ENCODE measurements at regions not wholly inside any gene's neighbourhood (a gene's known extent, or its start where the extent isn't known, plus 50 kb on each side); places are given as distances from the start of the nearest gene placed in this dataset.

DNA sequence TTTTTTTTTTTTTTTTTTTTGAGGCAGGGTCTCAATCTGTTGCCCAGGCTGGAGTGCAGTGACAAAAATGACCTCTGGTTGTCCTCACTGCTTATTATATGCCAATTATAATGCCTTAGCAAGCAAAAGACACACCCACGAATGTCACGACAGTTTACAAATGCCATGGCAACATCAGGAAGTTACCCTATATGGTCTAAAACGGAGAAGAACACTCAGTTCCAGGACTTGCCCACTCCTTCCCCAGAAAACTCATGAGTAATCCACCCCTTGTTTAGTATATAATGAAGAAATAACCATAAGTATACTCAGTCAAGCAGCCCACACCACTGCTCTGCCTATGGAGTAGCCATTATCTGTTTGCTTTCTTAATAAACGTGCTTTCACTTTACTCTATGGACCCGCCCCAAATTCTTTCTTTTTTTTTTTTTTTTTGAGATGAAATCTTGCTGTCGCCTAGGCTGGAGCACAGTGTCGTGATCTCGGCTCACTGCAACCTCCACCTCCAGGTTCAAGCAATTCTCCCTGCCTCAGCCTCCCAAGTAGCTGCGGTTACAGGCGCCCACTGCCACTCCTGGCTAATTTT is 106.2 kb downstream of the SMIM20 start:
- Histone ChIP-seq H3K36me3 (ENCODE audit: control insufficient read depth, insufficient read depth, low read length) (no peaks in the 10 kb centered on the region), H3K4me3 (ENCODE audit: extremely low read depth, insufficient read depth, low read length, poor library complexity, severe bottlenecking) (no peak overlapping the region), H3K27ac (ENCODE audit: low read depth, low read length, severe bottlenecking) (no peak overlapping the region), H3K9me3 (ENCODE audit: control insufficient read depth, low read length) (no peaks in the 10 kb centered on the region), H3K4me1 (ENCODE audit: control insufficient read depth, insufficient read depth, low read length, poor library complexity, severe bottlenecking) (peaks cover 19% of the 10 kb centered on the region)
- WGBS, 2 experiments (ENCODE audit: insufficient coverage in 2 of 2), result 79 to 81% methylated on average over 6 to 8 of the region's 10 CpGs

DNA sequence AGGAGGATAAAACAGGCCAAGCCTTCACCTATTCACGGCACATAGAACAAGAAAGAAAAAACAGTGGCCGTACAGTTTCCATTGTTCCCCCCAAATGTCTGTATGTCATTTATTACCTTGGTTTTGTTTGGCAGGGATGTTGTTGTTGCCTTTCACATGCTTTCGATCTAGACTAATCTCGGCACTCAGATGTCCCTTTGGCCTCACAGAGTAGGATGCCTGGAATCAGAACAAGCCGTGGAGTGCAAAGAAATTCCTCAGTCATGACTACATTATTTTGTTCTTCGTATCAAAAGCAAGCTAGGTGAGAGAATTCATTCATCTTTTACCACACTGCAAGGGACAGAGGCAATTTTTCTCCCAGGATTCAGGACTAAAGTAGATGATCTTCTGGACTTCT is 106.9 kb downstream of the SMIM20 start:
- H3K4me3 ChIP-seq (ENCODE audit: extremely low read depth, insufficient read depth, low read length, poor library complexity, severe bottlenecking), result no peak overlapping the region
- H3K4me1 ChIP-seq (ENCODE audit: control insufficient read depth, insufficient read depth, low read length, poor library complexity, severe bottlenecking), result peaks cover 17% of the 10 kb centered on the region
- H3K27ac ChIP-seq (ENCODE audit: low read depth, low read length, severe bottlenecking), result no peak overlapping the region
- H3K9me3 ChIP-seq (ENCODE audit: control insufficient read depth, low read length), result no peaks in the 10 kb centered on the region
- WGBS, 2 experiments (ENCODE audit: insufficient coverage in 2 of 2), result 87 to 93% methylated on average over 4 to 5 of the region's 6 CpGs
- H3K36me3 ChIP-seq (ENCODE audit: control insufficient read depth, insufficient read depth, low read length), result no peaks in the 10 kb centered on the region

DNA sequence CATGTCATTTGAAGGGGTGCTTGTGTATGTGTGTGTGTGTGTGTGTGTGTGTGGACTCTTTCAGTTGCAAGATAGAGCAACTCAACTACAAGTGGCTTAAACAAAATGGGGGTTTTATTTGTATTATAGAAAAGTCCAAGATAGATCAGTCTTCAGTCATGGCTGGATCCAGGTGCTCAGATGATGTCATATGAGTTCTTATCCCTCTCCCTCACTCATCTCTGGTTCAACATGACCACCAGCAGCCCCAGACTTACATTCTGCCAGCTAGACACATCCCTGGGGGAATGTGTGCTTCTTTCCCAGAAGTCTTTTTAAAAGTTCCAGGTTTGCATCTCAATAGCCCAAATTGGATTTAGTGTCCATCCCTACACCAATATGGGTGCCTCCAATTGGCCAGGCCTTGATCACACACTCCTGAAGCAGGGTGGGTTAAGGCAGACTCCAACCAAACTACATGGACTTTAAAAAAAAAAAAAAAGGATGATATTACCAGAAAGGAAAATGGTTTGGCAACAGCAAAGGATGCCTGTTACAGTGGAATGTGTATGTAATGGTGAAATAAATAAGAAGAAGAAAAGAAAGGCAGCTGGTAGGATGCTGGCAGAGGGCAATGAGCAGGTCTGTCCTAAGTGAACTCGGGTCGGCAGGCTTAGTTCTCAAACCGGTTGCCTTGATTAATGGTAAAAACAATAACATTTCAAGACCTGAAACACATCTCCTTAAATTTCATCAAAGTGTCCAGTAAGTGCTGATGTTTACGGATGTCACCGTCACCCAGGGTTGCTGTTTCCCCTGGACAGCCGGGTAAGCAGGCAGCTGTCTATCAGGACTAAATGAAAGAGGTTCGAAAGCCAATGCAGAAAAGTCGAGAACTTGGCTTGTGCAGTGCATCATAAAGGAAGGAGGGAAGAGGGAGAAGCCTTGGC is 107.7 kb downstream of the SMIM20 start:
- no peaks in the 10 kb centered on the region for H3K36me3 ChIP-seq (ENCODE audit: control insufficient read depth, insufficient read depth, low read length)
- WGBS, 2 experiments (ENCODE audit: insufficient coverage in 2 of 2), result 94 to 95% methylated on average over 5 to 6 of the region's 8 CpGs
- H3K4me3 ChIP-seq (ENCODE audit: extremely low read depth, insufficient read depth, low read length, poor library complexity, severe bottlenecking), result no peak overlapping the region
- H3K9me3 ChIP-seq (ENCODE audit: control insufficient read depth, low read length), result no peaks in the 10 kb centered on the region
- peaks cover 17% of the 10 kb centered on the region for H3K4me1 ChIP-seq (ENCODE audit: control insufficient read depth, insufficient read depth, low read length, poor library complexity, severe bottlenecking)
- H3K27ac ChIP-seq (ENCODE audit: low read depth, low read length, severe bottlenecking), result no peak overlapping the region

DNA sequence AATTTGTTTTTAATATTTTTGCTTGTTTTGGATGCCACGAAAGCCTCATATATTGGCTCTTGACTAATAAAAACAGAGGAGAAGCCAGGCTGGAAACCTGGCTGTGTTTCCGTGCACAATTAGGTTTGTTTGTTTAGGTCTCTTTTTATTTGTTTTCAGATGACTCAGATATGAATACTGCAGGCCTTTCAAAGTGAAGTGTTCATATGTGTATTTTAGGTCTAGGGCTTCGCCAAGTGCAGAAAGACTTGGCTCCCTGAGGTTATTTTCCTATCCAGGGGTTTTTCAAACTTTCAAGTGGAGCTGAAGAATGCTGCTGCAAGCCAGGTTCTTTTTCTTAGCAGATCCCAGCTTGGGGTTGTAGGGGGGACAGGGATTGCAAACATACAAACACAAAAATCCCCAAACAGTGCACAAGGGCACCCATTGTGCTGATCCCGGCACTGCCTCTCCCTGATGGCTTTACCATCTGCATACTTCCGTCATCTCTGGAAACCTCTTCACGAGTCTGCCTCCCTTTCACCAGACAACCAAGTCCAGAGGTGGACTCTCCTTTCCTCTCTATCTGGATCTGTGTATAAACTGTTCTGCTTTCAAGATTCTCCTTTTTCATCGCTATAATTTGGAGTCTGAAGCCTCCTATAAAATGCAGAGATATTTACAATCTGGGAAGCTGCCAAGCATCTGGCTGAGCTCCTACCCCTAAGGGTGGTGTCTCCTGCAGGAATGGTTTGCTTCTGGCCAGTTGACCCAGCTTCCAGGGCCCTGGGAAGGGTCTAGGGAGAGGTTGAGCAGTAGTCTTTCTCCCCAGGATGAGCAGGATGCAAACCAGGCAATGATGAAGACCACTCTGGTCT is 108.6 kb downstream of the SMIM20 start:
- peaks cover 17% of the 10 kb centered on the region for H3K4me1 ChIP-seq (ENCODE audit: control insufficient read depth, insufficient read depth, low read length, poor library complexity, severe bottlenecking)
- H3K4me3 ChIP-seq (ENCODE audit: extremely low read depth, insufficient read depth, low read length, poor library complexity, severe bottlenecking), result no peak overlapping the region
- H3K36me3 ChIP-seq (ENCODE audit: control insufficient read depth, insufficient read depth, low read length), result no peaks in the 10 kb centered on the region
- 72 to 82% methylated on average over 4 to 6 of the region's 7 CpGs for WGBS, 2 experiments (ENCODE audit: insufficient coverage in 2 of 2)
- no peak overlapping the region for H3K27ac ChIP-seq (ENCODE audit: low read depth, low read length, severe bottlenecking)
- H3K9me3 ChIP-seq (ENCODE audit: control insufficient read depth, low read length), result no peaks in the 10 kb centered on the region

DNA sequence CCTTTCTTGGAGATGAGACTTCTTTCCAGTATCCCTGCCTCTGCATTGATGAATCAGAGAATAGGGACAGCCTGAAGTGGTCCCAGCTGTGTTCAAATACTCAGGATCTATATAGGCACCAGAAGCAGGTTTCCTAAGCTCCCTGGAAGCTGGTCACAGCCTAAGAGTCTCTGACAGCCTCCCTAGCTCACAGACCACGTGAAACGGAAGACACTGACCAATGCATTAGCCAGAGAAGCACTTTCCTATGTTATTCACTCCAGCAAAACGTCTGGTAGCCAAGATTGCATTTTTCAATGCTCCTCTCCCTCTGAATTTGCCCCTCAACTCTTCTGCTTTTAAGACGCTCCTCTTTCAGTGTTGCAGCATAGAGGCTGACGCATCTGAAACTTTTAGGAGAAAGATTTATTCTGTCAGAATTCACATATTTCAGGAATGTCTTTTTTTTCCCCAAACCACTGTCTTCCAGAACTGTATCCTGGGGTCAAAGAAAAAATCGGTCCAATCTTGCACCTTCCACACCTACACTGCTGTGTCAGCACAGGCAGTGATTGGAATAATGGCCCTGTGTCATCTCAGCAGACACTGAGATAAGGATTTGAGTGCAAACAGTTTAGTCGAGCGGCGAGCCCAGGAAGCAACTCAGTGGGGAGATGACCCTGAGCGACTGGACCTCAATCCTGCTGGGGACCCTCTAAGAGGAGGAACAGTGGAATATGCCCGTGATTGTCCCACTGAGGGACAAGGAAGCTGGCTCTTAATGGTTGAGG is 109.4 kb downstream of the SMIM20 start:
- Histone ChIP-seq H3K4me1 (ENCODE audit: control insufficient read depth, insufficient read depth, low read length, poor library complexity, severe bottlenecking) (peaks cover 17% of the 10 kb centered on the region), H3K9me3 (ENCODE audit: control insufficient read depth, low read length) (no peaks in the 10 kb centered on the region), H3K4me3 (ENCODE audit: extremely low read depth, insufficient read depth, low read length, poor library complexity, severe bottlenecking) (no peak overlapping the region), H3K27ac (ENCODE audit: low read depth, low read length, severe bottlenecking) (no peak overlapping the region), H3K36me3 (ENCODE audit: control insufficient read depth, insufficient read depth, low read length) (no peaks in the 10 kb centered on the region)
- WGBS, 2 experiments (ENCODE audit: insufficient coverage in 2 of 2), result 85 to 89% methylated on average over 8 to 9 of the region's 11 CpGs

DNA sequence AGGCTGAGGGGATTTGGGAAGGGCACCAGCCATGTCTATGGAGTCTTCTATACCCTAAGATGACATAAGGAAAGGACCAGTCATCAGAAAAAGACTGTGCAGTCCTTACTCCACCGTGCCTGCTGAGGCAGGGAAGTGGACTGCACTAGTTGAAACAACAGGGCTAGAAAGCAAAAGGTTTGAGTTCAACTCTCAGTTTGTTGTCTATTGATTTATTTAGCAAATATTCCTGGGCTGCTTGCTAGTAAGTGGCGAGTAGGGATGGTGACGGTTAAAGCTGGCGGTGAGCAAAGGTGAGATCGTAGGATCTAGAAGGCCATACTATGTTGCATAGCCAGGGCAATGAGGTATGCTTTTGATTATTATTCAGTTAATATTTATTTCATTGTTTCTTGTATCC is 110.1 kb downstream of the SMIM20 start:
- Histone ChIP-seq H3K36me3 (ENCODE audit: control insufficient read depth, insufficient read depth, low read length) (no peaks in the 10 kb centered on the region), H3K4me1 (ENCODE audit: control insufficient read depth, insufficient read depth, low read length, poor library complexity, severe bottlenecking) (peaks cover 17% of the 10 kb centered on the region), H3K27ac (ENCODE audit: low read depth, low read length, severe bottlenecking) (no peak overlapping the region), H3K4me3 (ENCODE audit: extremely low read depth, insufficient read depth, low read length, poor library complexity, severe bottlenecking) (no peak overlapping the region), H3K9me3 (ENCODE audit: control insufficient read depth, low read length) (no peaks in the 10 kb centered on the region)
- 86 to 100% methylated on average over 2 of the region's 5 CpGs for WGBS, 2 experiments (ENCODE audit: insufficient coverage in 2 of 2)

DNA sequence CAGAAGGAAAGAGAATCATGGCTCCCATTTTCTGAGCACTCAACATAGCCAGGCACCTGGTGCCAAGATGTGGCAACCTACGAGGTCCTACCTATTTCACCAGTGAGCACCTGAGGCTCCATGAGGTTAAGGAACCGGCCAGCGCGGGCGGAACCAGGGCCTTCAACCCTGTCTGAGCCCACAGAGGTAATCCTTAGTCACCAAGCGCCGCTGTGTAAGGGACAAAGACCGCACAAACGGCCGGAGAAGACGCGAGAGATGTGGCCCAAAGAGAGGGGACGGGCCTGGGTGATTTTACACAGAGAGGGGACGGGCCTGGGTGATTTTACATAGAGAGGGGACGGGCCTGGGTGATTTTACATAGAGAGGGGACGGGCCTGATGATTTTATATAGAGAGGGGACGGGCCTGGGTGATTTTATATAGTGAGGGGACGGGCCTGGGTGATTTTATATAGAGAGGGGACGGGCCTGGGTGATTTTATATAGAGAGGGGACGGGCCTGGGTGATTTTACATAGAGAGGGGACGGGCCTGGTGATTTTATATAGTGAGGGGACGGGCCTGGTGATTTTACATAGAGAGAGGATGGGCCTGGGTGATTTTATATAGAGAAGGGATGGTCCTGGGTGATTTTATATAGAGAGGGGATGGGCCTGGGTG is 114.2 kb downstream of the SMIM20 start:
- H3K4me3 ChIP-seq (ENCODE audit: extremely low read depth, insufficient read depth, low read length, poor library complexity, severe bottlenecking), result no peak overlapping the region
- no peaks in the 10 kb centered on the region for H3K36me3 ChIP-seq (ENCODE audit: control insufficient read depth, insufficient read depth, low read length)
- H3K4me1 ChIP-seq (ENCODE audit: control insufficient read depth, insufficient read depth, low read length, poor library complexity, severe bottlenecking), result peaks cover 4% of the 10 kb centered on the region
- no peaks in the 10 kb centered on the region for H3K9me3 ChIP-seq (ENCODE audit: control insufficient read depth, low read length)
- H3K27ac ChIP-seq (ENCODE audit: low read depth, low read length, severe bottlenecking), result no peak overlapping the region
- WGBS, 2 experiments (ENCODE audit: insufficient coverage in 2 of 2), result 88 to 90% methylated on average over 17 to 22 of the region's 22 CpGs

DNA sequence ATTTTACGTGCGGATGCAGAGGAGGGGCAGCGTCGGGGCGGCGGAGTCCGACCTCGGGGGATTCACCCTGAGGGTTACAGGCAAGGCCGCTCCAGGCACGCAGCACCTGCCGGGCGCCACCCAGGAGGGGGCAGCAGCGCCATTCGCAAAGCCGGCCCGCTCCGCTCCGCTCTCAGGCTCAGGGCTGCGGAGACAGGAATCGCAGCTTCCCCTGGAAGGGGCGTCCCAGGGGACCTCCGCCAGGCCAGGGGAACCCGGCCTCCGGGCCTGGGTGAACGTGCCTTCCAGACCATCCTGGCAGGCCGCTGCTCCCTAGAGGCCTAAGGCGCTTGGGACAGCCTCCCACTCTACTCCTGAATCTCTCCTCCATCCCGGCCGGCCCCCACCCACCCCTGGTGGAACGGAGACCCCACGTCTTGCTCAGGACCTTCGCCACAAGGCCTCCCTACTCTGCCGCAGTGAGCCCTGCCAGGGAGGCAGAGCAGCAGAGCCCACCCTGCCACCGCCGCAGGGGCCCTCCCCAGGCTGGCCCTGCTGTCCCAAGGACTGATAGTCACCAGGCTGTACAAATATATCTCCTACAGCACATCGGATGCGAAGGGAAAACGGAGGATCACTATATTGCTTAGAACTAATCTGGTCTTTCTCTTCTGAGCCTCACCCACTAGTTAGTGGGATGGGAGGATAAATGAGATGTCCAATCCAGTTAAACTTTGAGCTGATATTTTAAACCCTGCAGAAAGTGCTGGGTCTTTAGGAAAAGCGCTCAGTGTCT is 115.0 kb downstream of the SMIM20 start:
- 21 to 28% methylated on average over 27 to 34 of the region's 39 CpGs for WGBS, 2 experiments (ENCODE audit: insufficient coverage in 2 of 2)
- Histone ChIP-seq H3K4me3 (ENCODE audit: extremely low read depth, insufficient read depth, low read length, poor library complexity, severe bottlenecking) (no peak overlapping the region), H3K9me3 (ENCODE audit: control insufficient read depth, low read length) (no peaks in the 10 kb centered on the region), H3K4me1 (ENCODE audit: control insufficient read depth, insufficient read depth, low read length, poor library complexity, severe bottlenecking) (no peaks in the 10 kb centered on the region), H3K36me3 (ENCODE audit: control insufficient read depth, insufficient read depth, low read length) (no peaks in the 10 kb centered on the region), H3K27ac (ENCODE audit: low read depth, low read length, severe bottlenecking) (no peak overlapping the region)

DNA sequence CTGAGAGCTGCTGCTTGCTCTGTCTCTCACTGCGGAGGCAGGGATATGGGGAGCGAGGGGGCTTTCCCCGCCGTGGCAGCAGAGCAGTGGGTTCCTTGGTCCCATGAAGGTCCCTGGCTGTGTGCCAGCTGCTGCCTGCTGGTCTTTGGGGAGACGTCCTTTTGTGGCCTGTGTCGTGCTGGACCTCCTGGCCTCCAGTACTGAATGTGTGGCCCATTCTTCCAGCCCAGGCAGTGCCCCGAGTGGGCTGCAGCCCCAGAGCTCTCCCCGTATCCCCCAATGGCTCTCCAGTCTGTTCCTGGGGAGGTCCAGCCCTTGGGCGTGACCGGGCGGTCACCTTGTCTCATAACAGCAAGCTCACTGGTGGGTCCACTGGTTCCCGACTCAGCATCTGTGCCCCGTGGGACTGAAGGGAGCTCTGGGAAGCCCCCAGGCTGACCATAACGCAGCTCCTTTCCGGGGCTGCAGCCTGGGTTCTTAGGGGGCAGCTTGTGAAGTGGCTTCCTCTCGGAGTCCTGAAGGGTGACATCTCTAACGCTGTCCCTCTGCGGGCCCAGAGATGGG is 115.6 kb downstream of the SMIM20 start:
- 63% methylated on average over 16 to 18 of the region's 18 CpGs for WGBS, 2 experiments (ENCODE audit: insufficient coverage in 2 of 2)
- no peak overlapping the region for H3K4me3 ChIP-seq (ENCODE audit: extremely low read depth, insufficient read depth, low read length, poor library complexity, severe bottlenecking)
- H3K27ac ChIP-seq (ENCODE audit: low read depth, low read length, severe bottlenecking), result no peak overlapping the region
- no peaks in the 10 kb centered on the region for H3K9me3 ChIP-seq (ENCODE audit: control insufficient read depth, low read length)
- no peaks in the 10 kb centered on the region for H3K4me1 ChIP-seq (ENCODE audit: control insufficient read depth, insufficient read depth, low read length, poor library complexity, severe bottlenecking)
- no peaks in the 10 kb centered on the region for H3K36me3 ChIP-seq (ENCODE audit: control insufficient read depth, insufficient read depth, low read length)
